BE2C (cell line): ENCODE measurements at regions not wholly inside any gene's neighbourhood (a gene's known extent, or its start where the extent isn't known, plus 50 kb on each side); places are given as distances from the start of the nearest gene placed in this dataset.
"Not testable (repeated sequence)": the region's sequence is repeated elsewhere in the genome, so short reads cannot be mapped to it uniquely, and the experiment has no call there.

Source experiments
- DNase-seq: peaks from one replicate; pipeline ENCODE4 v3.0.0-alpha.2; 2020
- H3K27me3 ChIP-seq: fragments of 250-450 bp; sonication (Bioruptor Pico); 2 replicates; pipeline ENCODE4 v1.5.1; 2020; ENCODE audit warnings: mild to moderate bottlenecking
- H3K36me3 ChIP-seq: fragments of 250-450 bp; sonication (Bioruptor Pico); 2 replicates; pipeline ENCODE4 v1.5.1; 2020; ENCODE audit warnings: mild to moderate bottlenecking
- H3K4me1 ChIP-seq: fragments of 250-450 bp; sonication (Bioruptor Pico); 2 replicates; pipeline ENCODE4 v1.5.1; 2020
- H3K4me3 ChIP-seq: 2 replicates; pipeline ENCODE4 v1.5.1; 2011; ENCODE audit warnings: low read depth, low read length
- H3K9me3 ChIP-seq: fragments of 250-450 bp; sonication (Bioruptor Pico); 2 replicates; pipeline ENCODE4 v1.5.1; 2020
- TF ChIP-seq, protein P1 (sequence below): IDR thresholded peaks from 2 replicates; pipeline ENCODE4 v1.5.1; 2012; ENCODE audit warnings: mild to moderate bottlenecking, low read depth, low read length

GRCh38 chr20:55348223-55348622, 657.1 kb downstream of the CBLN4 start:
- no peaks in the 10 kb centered on the region for H3K36me3 ChIP-seq
- no peaks in the 10 kb centered on the region for H3K27me3 ChIP-seq
- no peaks in the 10 kb centered on the region for H3K4me1 ChIP-seq
- TF ChIP-seq, protein P1, sequence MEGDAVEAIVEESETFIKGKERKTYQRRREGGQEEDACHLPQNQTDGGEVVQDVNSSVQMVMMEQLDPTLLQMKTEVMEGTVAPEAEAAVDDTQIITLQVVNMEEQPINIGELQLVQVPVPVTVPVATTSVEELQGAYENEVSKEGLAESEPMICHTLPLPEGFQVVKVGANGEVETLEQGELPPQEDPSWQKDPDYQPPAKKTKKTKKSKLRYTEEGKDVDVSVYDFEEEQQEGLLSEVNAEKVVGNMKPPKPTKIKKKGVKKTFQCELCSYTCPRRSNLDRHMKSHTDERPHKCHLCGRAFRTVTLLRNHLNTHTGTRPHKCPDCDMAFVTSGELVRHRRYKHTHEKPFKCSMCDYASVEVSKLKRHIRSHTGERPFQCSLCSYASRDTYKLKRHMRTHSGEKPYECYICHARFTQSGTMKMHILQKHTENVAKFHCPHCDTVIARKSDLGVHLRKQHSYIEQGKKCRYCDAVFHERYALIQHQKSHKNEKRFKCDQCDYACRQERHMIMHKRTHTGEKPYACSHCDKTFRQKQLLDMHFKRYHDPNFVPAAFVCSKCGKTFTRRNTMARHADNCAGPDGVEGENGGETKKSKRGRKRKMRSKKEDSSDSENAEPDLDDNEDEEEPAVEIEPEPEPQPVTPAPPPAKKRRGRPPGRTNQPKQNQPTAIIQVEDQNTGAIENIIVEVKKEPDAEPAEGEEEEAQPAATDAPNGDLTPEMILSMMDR, result no peak
- DNase-seq, result no peak
- no peak overlapping the region for H3K4me3 ChIP-seq
- no peaks in the 10 kb centered on the region for H3K9me3 ChIP-seq

GRCh38 chr20:55342822-55343221, 662.5 kb downstream of the CBLN4 start:
- TF ChIP-seq, protein P1, result no peak
- DNase-seq, result no peak
- Histone ChIP-seq H3K9me3 (no peaks in the 10 kb centered on the region), H3K4me3 (no peak overlapping the region), H3K27me3 (no peaks in the 10 kb centered on the region), H3K4me1 (no peaks in the 10 kb centered on the region), H3K36me3 (no peaks in the 10 kb centered on the region)

DNA sequence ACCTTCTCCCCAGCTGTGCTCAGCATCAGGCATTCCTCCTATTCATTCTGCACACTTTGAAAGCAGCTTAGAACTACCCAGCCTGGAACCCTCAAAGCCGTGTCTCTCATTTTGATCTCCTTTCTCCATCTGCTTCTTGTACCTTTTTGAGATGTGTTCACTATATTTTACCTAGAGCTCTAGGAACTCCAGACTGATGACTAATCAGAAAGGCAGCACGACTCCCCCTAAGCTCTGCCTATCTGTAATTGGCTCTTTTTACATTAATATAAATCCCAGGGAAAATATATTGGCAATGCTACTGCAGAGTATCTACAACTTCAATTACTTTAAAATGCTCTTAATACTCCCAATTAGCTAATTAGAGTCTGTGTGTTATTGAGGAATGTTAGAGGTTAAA, 671.5 kb downstream of the CBLN4 start:
- Histone ChIP-seq H3K36me3 (no peaks in the 10 kb centered on the region), H3K9me3 (no peaks in the 10 kb centered on the region), H3K27me3 (no peaks in the 10 kb centered on the region), H3K4me1 (no peaks in the 10 kb centered on the region), H3K4me3 (no peak overlapping the region)
- no peak for DNase-seq
- TF ChIP-seq, protein P1, result no peak

- DNase-seq, result peak; percentile 50
- TF ChIP-seq, protein P1, result no peak
- no peaks in the 10 kb centered on the region for H3K4me1 ChIP-seq
- no peaks in the 10 kb centered on the region for H3K36me3 ChIP-seq
- H3K9me3 ChIP-seq, result no peaks in the 10 kb centered on the region
- H3K4me3 ChIP-seq, result no peak overlapping the region
- no peaks in the 10 kb centered on the region for H3K27me3 ChIP-seq
These were observed 676.2 kb downstream of the CBLN4 start for GRCh38 chr20:55329108-55329507.

DNA sequence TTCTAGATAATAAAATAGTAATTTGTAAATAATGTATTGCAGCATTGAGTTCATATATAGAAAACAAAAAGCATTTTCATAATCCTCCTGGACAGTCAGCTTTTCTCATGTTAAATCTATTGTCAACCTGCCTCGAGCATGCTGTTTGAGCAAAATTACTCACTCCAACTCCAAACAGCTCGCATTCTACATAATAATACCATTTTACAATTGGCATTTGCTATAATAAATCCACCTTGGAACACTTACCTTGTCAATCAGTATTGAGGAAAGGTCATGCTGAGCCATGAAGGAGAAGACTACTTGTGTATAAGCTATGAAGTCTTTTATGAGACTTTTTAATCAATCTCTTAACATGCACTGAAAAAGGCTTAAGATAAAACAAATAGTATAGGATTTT, 682.6 kb downstream of the CBLN4 start:
- no peak for DNase-seq
- TF ChIP-seq, protein P1, result no peak

GRCh38 chr20:55316753-55317152, 688.6 kb downstream of the CBLN4 start:
- Histone ChIP-seq H3K4me1 (no peaks in the 10 kb centered on the region), H3K9me3 (no peaks in the 10 kb centered on the region), H3K27me3 (no peaks in the 10 kb centered on the region; the same call in 1 of the 2 replicates), H3K36me3 (no peaks in the 10 kb centered on the region), H3K4me3 (no peak overlapping the region)
- TF ChIP-seq, protein P1, result no peak
- DNase-seq, result no peak

More for the DNA sequence above, 682.6 kb downstream of the CBLN4 start:
- Histone ChIP-seq H3K4me1 (no peaks in the 10 kb centered on the region), H3K36me3 (no peaks in the 10 kb centered on the region), H3K27me3 (no peaks in the 10 kb centered on the region), H3K9me3 (no peaks in the 10 kb centered on the region), H3K4me3 (no peak overlapping the region)

DNA sequence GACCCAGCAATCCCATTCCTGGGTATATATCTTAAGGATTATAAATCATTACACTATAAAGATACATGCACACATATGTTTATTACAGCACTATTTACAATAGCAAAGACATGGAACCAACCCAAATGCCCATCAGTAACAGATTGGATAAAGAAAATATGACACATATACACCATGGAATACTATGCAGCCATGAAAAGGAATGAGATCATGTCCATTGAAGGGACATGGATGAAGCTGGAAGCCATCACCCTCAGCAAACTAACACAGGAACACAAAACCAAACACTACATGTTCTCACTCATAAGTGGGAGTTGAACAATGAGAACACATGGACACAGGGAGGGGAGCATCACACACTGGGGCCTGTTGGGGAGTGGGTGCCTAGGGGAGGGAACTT, 694.5 kb downstream of the CBLN4 start:
- not testable (repeated sequence) for DNase-seq, H3K4me1 ChIP-seq, H3K36me3 ChIP-seq, H3K4me3 ChIP-seq, H3K9me3 ChIP-seq, H3K27me3 ChIP-seq
